ENCODE measurements at regions not wholly inside any gene's neighbourhood (a gene's known extent, or its start where the extent isn't known, plus 50 kb on each side); places are given as distances from the start of the nearest gene placed in this dataset.

DNA sequence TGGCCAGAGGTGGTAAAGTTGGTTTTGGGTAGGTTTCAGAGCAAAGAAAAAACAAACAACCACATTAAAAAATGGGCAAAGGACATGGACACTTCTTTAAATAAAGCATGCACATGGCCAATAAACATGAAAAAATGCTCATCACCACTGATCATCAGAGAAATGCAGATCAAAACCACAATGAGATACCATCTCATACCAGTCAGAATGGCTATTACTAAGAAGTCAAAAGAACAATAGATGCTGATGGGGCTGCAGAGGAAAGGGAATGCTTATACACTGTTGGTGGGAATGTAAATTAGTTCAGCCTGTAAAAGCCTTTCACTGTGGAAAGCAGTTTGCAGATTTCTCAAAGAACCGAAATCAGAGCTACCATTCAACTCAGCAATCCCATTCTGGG is 598.4 kb upstream of the SOX9 start:
- Histone ChIP-seq H3K4me2 (no peak overlapping the region), H3K27ac (no peak overlapping the region), H3K4me3 (no peak overlapping the region), H3K4me1 (no peaks in the 10 kb centered on the region), H3K9me3 (no peaks in the 10 kb centered on the region)
- POLR2A ChIA-PET: no interaction called here
- DNase-seq (ENCODE audit: low read depth in 1 of 2, low spot score in 1 of 2): no peak
- WGBS (ENCODE audit: missing lambda C conversion rate): 19% methylated on average over 1 of the region's 1 CpG
- FAIRE-seq: no peak
- ATAC-seq: no peak
- CTCF ChIA-PET: no interaction called here
- TF ChIP-seq GATA3 (IDR thresholded peaks at IDR 0.05; ENCODE audit: borderline replicate concordance) (no peak), HEYL (CRISPR knock-in tag; IDR thresholded peaks at IDR 0.05) (no peak), RNF2 (IDR thresholded peaks at IDR 0.05; ENCODE audit: borderline replicate concordance, low read depth) (no peak), TP53 (CRISPR knock-in tag; IDR thresholded peaks at IDR 0.05) (no peak), REST (IDR thresholded peaks at IDR 0.05) (no peak), RARB (CRISPR knock-in tag; IDR thresholded peaks at IDR 0.05) (no peak), ZC3H11A (IDR thresholded peaks at IDR 0.05) (no peak), RCOR1 (IDR thresholded peaks at IDR 0.05; ENCODE audit: low read depth, low read length) (no peak), CBX2 (IDR thresholded peaks at IDR 0.05; ENCODE audit: borderline replicate concordance, low read depth) (no peak)
- TF ChIP-seq, protein P1, sequence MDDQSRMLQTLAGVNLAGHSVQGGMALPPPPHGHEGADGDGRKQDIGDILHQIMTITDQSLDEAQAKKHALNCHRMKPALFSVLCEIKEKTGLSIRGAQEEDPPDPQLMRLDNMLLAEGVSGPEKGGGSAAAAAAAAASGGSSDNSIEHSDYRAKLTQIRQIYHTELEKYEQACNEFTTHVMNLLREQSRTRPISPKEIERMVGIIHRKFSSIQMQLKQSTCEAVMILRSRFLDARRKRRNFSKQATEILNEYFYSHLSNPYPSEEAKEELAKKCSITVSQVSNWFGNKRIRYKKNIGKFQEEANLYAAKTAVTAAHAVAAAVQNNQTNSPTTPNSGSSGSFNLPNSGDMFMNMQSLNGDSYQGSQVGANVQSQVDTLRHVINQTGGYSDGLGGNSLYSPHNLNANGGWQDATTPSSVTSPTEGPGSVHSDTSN (IDR thresholded peaks at IDR 0.05): no peak

- H3K4me3 ChIP-seq: no peak overlapping the region
- no peak overlapping the region for H3K27ac ChIP-seq
- WGBS (ENCODE audit: missing lambda C conversion rate): 18% methylated on average over 6 of the region's 6 CpGs
- TF ChIP-seq CHD4 (IDR thresholded peaks at IDR 0.05; ENCODE audit: borderline replicate concordance) (no peak), NPAS2 (CRISPR knock-in tag; IDR thresholded peaks at IDR 0.05; ENCODE audit: borderline replicate concordance) (no peak), BCL3 (IDR thresholded peaks at IDR 0.05) (no peak), NR3C1 (IDR thresholded peaks at IDR 0.05) (no peak), POLR2AphosphoS2 (conservative IDR thresholded peaks at IDR 0.05; ENCODE audit: low read length) (no peak), HMGXB4 (CRISPR knock-in tag; IDR thresholded peaks at IDR 0.05; ENCODE audit: borderline replicate concordance) (no peak), ESRRA (IDR thresholded peaks at IDR 0.05; ENCODE audit: borderline replicate concordance, low read length) (no peak), HOXB13 (CRISPR knock-in tag; IDR thresholded peaks at IDR 0.05; ENCODE audit: low read depth) (no peak), ZNF302 (CRISPR knock-in tag; IDR thresholded peaks at IDR 0.05) (no peak), MAZ (IDR thresholded peaks at IDR 0.05; ENCODE audit: borderline replicate concordance, low read depth, low read length) (no peak), MAFK (IDR thresholded peaks at IDR 0.05; ENCODE audit: partially characterized antibody) (no peak), KDM1A (IDR thresholded peaks at IDR 0.05; ENCODE audit: low read depth) (no peak), EP300 (IDR thresholded peaks at IDR 0.05) (no peak), RFX5 (IDR thresholded peaks at IDR 0.05) (no peak)
- TF ChIP-seq, protein P2, sequence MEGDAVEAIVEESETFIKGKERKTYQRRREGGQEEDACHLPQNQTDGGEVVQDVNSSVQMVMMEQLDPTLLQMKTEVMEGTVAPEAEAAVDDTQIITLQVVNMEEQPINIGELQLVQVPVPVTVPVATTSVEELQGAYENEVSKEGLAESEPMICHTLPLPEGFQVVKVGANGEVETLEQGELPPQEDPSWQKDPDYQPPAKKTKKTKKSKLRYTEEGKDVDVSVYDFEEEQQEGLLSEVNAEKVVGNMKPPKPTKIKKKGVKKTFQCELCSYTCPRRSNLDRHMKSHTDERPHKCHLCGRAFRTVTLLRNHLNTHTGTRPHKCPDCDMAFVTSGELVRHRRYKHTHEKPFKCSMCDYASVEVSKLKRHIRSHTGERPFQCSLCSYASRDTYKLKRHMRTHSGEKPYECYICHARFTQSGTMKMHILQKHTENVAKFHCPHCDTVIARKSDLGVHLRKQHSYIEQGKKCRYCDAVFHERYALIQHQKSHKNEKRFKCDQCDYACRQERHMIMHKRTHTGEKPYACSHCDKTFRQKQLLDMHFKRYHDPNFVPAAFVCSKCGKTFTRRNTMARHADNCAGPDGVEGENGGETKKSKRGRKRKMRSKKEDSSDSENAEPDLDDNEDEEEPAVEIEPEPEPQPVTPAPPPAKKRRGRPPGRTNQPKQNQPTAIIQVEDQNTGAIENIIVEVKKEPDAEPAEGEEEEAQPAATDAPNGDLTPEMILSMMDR (IDR thresholded peaks at IDR 0.05): no peak
- DNase-seq (ENCODE audit: low read depth in 1 of 2, low spot score in 1 of 2): no peak
- ChIA-PET POLR2A (no interaction called here), CTCF (no interaction called here)
- no peaks in the 10 kb centered on the region for H3K9me3 ChIP-seq
- no peak for FAIRE-seq
- no peak overlapping the region for H3K4me2 ChIP-seq
- no peaks in the 10 kb centered on the region for H3K4me1 ChIP-seq
- ATAC-seq: no peak
Observed at GRCh38 chr17:71527311-71527710, 593.5 kb upstream of the SOX9 start.
